ENCODE measurements at regions not wholly inside any gene's neighbourhood (a gene's known extent, or its start where the extent isn't known, plus 50 kb on each side); places are given as distances from the start of the nearest gene placed in this dataset.

GRCh38 chr4:83174844-83175414 is 60.4 kb upstream of the PLAC8 start:
- no peak overlapping the region for H2AK9ac ChIP-seq (replicated peaks; ENCODE audit: low read depth, low read length, poor library complexity)
- WGBS, 2 experiments (ENCODE audit: extremely low coverage in 2 of 2, insufficient read length in 1 of 2), result no CpG with 5 or more reads among the region's 4 CpGs
- no peak overlapping the region for H2BK120ac ChIP-seq (ENCODE audit: low read depth, low read length)
- no peaks in the 10 kb centered on the region for H3K9me3 ChIP-seq (ENCODE audit: control insufficient read depth, insufficient read depth, low read length)
- peaks cover 10% of the 10 kb centered on the region for H3K27me3 ChIP-seq (ENCODE audit: control insufficient read depth, insufficient read depth, low read length)
- H4K8ac ChIP-seq (ENCODE audit: low read depth in 2 of 2, low read length in 2 of 2), result no peak overlapping the region
- ChIA-PET POLR2A (ENCODE audit: unreplicated experiment) (no interaction called here), CTCF (no interaction called here)
- no peaks in the 10 kb centered on the region for H3K79me1 ChIP-seq (ENCODE audit: low read depth in 1 of 2, low read length in 2 of 2)
- no peak overlapping the region for H3K14ac ChIP-seq (replicated peaks; ENCODE audit: low read depth, low read length)
- no peaks in the 10 kb centered on the region for H3K9me1 ChIP-seq (ENCODE audit: insufficient read depth, low read length)
- ATAC-seq (ENCODE audit: low read depth) (no peak), DNase-seq (no peak)
- H3K4ac ChIP-seq (ENCODE audit: low read depth, low read length), result no peak overlapping the region
- no peak overlapping the region for H2BK20ac ChIP-seq (ENCODE audit: low read depth, low read length)
- H3K36me3 ChIP-seq (ENCODE audit: control insufficient read depth, insufficient read depth, low read length), result no peaks in the 10 kb centered on the region
- no peak overlapping the region for H3K9ac ChIP-seq (ENCODE audit: low read depth, low read length)
- no peaks in the 10 kb centered on the region for H4K20me1 ChIP-seq (ENCODE audit: insufficient read depth, low read length)
- H3K18ac ChIP-seq (ENCODE audit: low read depth, low read length), result no peak overlapping the region
- no peak overlapping the region for H2BK15ac ChIP-seq (ENCODE audit: low read depth, low read length)
- no peak overlapping the region for H2AFZ ChIP-seq (replicated peaks; ENCODE audit: low read length, poor library complexity)
- no peak overlapping the region for H4K5ac ChIP-seq (ENCODE audit: low read depth, low read length)
- in situ Hi-C loops (cut with MboI; ENCODE audit: low sequenced_read_pairs), result no loop called here
- no peak overlapping the region for H3K4me2 ChIP-seq (ENCODE audit: low read depth, low read length)
- no peaks in the 10 kb centered on the region for H3K4me1 ChIP-seq (ENCODE audit: control insufficient read depth, insufficient read depth, low read length)
- H3K23ac ChIP-seq (ENCODE audit: low read depth, low read length), result no peak overlapping the region
- intact Hi-C loops (cut with micrococcal nuclease), result no loop called here
- BruUV-seq (replicated peaks), result no TSS peak
- dilution Hi-C loops (cut with HindIII; ENCODE audit: low sequenced_read_pairs, unreplicated experiment), result no loop called here
- H3K4me3 ChIP-seq (ENCODE audit: insufficient read depth, low read depth, low read length), result no peak overlapping the region
- TF ChIP-seq CEBPB (IDR thresholded peaks at IDR 0.05; ENCODE audit: low read depth, low read length) (no peak), MAZ (IDR thresholded peaks at IDR 0.05; ENCODE audit: borderline replicate concordance, low read depth, low read length) (no peak), NFE2L2 (IDR thresholded peaks at IDR 0.05; ENCODE audit: low read depth, low read length) (no peak), RFX5 (IDR thresholded peaks at IDR 0.05; ENCODE audit: low read depth, low read length) (no peak), USF2 (IDR thresholded peaks at IDR 0.05; ENCODE audit: low read depth, low read length) (no peak), ELK1 (IDR thresholded peaks at IDR 0.05; ENCODE audit: borderline replicate concordance, low read depth, low read length) (no peak), RAD21 (IDR thresholded peaks at IDR 0.05; ENCODE audit: low read length) (no peak), BHLHE40 (IDR thresholded peaks at IDR 0.05; ENCODE audit: low read depth, low read length) (no peak), CTCF (conservative IDR thresholded peaks at IDR 0.05; ENCODE audit: low read depth, low read length) (no peak), RCOR1 (IDR thresholded peaks at IDR 0.05; ENCODE audit: insufficient replicate concordance, low read length) (no peak), CHD1 (IDR thresholded peaks at IDR 0.05; ENCODE audit: low read depth, low read length) (no peak), POLR2A (IDR thresholded peaks at IDR 0.05; ENCODE audit: low read depth, low read length) (no peak), MXI1 (IDR thresholded peaks at IDR 0.05; ENCODE audit: borderline replicate concordance, low read depth, low read length) (no peak), FOS (IDR thresholded peaks at IDR 0.05; ENCODE audit: low read depth, low read length) (no peak)
- H2AK5ac ChIP-seq (ENCODE audit: low read depth, low read length), result no peak overlapping the region
- no peak overlapping the region for H3K56ac ChIP-seq (ENCODE audit: extremely low read depth, insufficient read depth, low read length)
- H4K91ac ChIP-seq (ENCODE audit: insufficient read depth, low read depth, low read length), result no peak overlapping the region
- no peak overlapping the region for H2BK5ac ChIP-seq (ENCODE audit: low read depth, low read length, poor library complexity, severe bottlenecking)
- H3K27ac ChIP-seq (ENCODE audit: insufficient read depth, low read length), result no peak overlapping the region

Measured in IMR-90 (cell line).